NOMO-1 treated with dmso at 0.1 percent for 144 hours (cell line): ENCODE measurements at regions not wholly inside any gene's neighbourhood (a gene's known extent, or its start where the extent isn't known, plus 50 kb on each side); places are given as distances from the start of the nearest gene placed in this dataset.

Experiments
- DNase-seq: peaks from one replicate; lab custom pipeline; 2025; ENCODE audit not compliant: unreplicated experiment; lab: John Stamatoyannopoulos, UW

DNA sequence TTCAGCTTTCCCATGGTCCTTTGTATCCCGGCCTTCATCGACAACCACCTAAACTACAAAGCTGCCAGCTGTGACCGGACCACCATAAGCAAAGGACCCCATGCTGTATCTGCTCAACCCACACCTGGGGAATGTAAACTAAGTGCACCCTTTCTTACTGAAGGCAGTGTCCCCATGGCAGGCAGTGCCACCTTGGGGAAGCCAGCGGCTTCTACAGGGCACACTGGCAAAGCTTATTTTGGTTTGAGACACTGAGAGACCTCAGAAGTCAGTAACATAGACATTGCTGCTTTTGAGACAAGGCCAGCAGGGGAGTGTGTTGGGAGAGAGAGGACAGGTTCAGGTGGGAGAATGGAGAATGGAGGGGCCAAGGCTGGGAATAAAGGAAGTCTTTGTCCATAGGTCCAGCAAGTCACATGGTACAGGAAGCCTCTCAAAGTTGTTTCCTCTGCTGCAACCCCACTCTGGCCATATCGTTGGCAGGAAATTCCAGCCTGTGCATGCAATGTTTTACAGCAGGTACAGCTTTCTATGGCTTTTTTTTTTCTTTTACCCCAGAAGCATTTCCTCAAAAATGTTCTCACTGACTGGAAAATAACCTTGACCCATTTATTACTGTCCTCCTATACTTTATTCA, 85.9 kb upstream of the NPVF start:
- DNase-seq: no peak

- no peak for DNase-seq
These were observed 86.5 kb upstream of the NPVF start for GRCh38 chr7:25314731-25315267.

GRCh38 chr7:25316366-25316765, 88.1 kb upstream of the NPVF start:
- DNase-seq: no peak

- DNase-seq: no peak
These were observed 89.8 kb upstream of the NPVF start for GRCh38 chr7:25318047-25318446.

DNA sequence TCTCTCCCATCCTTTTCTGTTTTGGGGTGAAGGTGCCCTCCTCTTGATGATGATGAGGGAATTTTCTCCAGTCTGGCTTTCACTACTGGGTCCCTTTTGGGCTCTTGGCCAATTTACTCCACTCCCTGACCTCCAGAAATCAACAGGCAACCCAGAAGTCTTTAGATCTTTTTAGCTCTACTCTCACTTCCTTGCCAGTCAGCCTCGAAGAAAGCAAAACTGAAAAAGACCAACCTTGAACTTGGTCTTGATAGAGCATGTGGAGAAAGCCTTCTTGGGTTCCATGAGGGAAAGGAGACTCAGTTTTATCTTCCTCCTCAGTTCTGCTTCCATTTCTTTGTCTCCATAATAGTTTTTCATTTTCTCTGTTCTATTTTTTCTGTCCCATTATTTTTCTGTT, 91.4 kb upstream of the NPVF start:
- peak; percentile 26 for DNase-seq

DNA sequence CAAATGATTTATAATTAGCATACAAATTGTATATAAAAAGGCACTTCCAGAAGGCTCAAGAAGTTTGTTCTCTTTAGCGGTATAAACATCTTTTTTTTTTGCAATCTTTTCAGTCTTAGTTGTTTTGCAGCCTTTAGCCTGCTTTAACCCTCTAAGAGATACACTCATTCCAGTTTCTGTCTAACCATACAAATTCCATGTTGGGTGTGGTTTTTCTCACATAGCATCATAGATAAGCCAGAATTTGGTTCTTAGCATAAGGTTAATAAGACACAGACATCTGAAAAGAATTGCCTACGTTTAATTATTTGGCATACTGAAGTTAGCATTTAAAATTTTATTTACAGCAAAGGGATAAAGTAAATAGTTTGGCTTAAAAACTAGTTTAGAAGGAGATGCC, 92.5 kb upstream of the NPVF start:
- DNase-seq: no peak

DNA sequence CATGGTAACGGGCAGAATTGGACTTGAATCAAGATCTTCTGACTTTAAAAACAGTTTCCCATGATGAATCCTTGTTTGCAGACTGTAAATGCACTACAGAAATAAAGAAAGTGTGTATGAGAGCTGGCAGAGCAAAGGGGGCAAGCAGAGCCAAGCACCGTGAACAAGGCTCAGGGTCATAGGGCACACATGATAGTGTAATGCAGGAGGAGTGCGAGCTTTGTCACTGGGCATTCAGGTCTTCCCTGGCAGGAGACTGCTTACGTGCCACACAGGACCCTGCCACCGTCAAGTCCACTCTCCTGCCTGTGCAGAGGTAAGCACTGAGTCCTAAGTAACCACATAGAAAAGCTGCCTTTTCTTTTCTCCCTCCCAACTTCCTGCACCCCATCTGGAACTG, 93.1 kb upstream of the NPVF start:
- DNase-seq: no peak

GRCh38 chr7:25322473-25322872, 94.2 kb upstream of the NPVF start:
- no peak for DNase-seq

GRCh38 chr7:25325186-25325757, 97.0 kb upstream of the NPVF start:
- DNase-seq: no peak

GRCh38 chr7:25326501-25327156, 98.3 kb upstream of the NPVF start:
- DNase-seq: no peak

DNA sequence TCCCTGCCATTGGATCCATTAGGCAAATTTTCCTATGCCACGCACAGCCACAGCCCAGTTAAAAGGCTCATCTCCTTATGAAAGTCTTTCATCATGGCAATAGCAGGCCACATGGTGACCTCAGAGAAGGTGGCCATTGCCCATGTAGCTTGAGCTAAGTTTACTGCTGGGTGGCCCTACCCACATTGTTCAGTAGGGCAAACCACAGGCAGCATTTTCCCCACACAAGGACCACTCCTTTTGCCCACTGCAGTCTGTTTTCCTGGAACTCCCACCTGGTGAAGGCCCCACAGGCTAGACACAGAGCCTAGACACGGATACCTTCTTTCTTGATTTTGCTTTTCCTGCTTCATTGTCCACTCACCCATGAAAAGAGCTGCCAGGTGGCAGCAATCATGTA, 101.5 kb upstream of the NPVF start:
- no peak for DNase-seq

DNA sequence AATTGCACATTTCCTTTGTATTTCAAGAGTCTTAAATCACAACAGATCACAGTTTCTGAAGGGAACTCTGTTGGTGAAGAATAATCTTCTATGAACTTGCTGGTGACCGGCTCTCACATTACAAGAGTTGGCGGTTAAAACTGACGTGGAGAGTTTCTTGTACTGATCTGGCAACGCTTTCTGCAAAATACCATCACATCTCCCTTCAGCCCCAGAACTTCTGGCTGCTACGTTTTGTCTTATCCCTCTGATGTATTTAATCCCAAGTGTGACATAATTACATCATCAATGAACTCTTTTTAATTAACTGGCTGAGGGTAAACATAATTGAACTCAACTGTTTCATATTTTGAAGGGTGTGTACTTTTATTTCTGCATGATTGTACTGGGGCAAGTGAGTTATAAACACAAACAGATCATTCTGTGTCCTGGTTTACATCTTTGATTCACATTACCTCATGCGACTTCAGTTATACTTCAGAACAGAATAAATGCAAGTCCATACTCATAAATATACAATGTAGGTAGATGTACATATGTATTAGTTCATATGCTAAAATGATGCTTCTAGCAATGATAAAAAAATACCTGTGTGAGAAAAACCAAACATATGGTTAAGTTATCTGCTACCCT, 105.1 kb upstream of the NPVF start:
- no peak for DNase-seq

DNA sequence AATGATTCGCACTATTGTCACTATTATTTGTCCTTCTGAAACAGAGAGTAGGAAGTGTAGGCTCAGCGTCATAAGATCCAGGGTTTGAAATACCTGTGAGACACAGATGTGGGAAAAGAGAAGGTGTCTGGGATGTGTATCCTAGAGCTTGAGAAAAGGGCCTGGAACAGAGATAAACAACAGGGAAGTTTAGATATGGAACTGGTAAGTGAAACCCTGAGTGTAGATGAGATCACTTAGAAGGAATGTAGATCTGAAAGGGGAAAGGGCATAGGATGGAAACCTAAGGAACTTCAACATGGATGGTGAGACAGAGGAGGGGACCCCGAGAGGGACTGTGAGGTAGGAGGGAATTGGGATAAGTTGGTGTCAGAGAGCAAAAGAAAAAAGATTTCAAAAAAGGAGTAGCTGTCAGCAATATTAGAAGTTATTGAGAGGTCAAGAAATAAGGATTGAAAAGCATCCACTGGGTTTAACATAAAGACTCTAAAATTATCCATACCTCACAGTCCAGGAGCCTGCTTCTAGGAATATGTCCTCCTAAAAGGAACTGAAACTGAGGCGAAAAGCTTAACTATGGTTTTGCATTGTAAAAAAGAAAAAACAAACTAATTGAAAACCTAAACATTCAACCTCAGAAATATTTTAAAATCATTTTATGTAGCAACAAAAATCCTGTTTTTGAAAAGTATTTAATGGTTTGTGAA, 119.2 kb upstream of the NPVF start:
- no peak for DNase-seq

- no peak for DNase-seq
These were observed 119.8 kb upstream of the NPVF start for GRCh38 chr7:25348104-25348503.

GRCh38 chr7:25349283-25350017, 121.2 kb upstream of the NPVF start:
- no peak for DNase-seq

- no peak for DNase-seq
These were observed 121.8 kb upstream of the NPVF start for GRCh38 chr7:25350041-25350440.

- DNase-seq: no peak
These were observed 123.5 kb upstream of the NPVF start for GRCh38 chr7:25351761-25352160.

GRCh38 chr7:25353196-25353595, 124.9 kb upstream of the NPVF start:
- no peak for DNase-seq

GRCh38 chr7:25353732-25354131, 125.4 kb upstream of the NPVF start:
- DNase-seq: no peak

- no peak for DNase-seq
These were observed 128.4 kb upstream of the NPVF start for GRCh38 chr7:25356534-25357151.
